ENCODE measurements at regions not wholly inside any gene's neighbourhood (a gene's known extent, or its start where the extent isn't known, plus 50 kb on each side); places are given as distances from the start of the nearest gene placed in this dataset.

GRCh38 chr3:4174791-4175190 is 128.4 kb upstream of the SETMAR start:
- H3K4me3 Mint-ChIP-seq: no peak overlapping the region
- Histone ChIP-seq H3K4me3 (ENCODE audit: control extremely low read depth in 1 of 5, extremely low read depth in 1 of 5, insufficient read depth in 1 of 5, low read depth in 2 of 5, low read length in 4 of 5) (no peak overlapping the region), H3K79me2 (ENCODE audit: control insufficient read depth, insufficient read depth, low read length) (no peaks in the 10 kb centered on the region), H3K4me1 (ENCODE audit: control insufficient read depth in 2 of 2, insufficient read depth in 2 of 2, low read length in 2 of 2) (no peaks in the 10 kb centered on the region), H2AFZ (ENCODE audit: insufficient read depth, low read depth, low read length, poor library complexity, severe bottlenecking) (no peak overlapping the region), H3K27me3 (replicated peaks in 1 of 4; ENCODE audit: control extremely low read depth in 1 of 4, control insufficient read depth in 3 of 4, insufficient read depth in 4 of 4, low read length in 3 of 4) (no peaks in the 10 kb centered on the region), H3K9me3 (ENCODE audit: control extremely low read depth in 1 of 3, control insufficient read depth in 2 of 3, insufficient read depth in 1 of 3, low read length in 2 of 3) (peaks cover 0 to 11% (median 0%) of the 10 kb centered on the region in 3 donors), H3K4me2 (replicated peaks; ENCODE audit: low read depth, low read length, poor library complexity, severe bottlenecking) (no peak overlapping the region), H3K9ac (ENCODE audit: low read length) (no peak overlapping the region), H3K27ac (ENCODE audit: low read length in 2 of 2) (no peak overlapping the region), H3K36me3 (replicated peaks in 1 of 2; ENCODE audit: control extremely low read depth in 1 of 2, control insufficient read depth in 1 of 2, extremely low read depth in 1 of 2, insufficient read depth in 2 of 2, low read length in 1 of 2) (no peaks in the 10 kb centered on the region), H4K20me1 (ENCODE audit: control insufficient read depth, insufficient read depth, low read length, poor library complexity, severe bottlenecking) (no peaks in the 10 kb centered on the region)
- TF ChIP-seq CTCF (IDR thresholded peaks at IDR 0.05) (no peak), EZH2 (IDR thresholded peaks at IDR 0.05; ENCODE audit: borderline replicate concordance, insufficient read depth, low read depth, low read length, poor library complexity, severe bottlenecking) (no peak)
- no peaks in the 10 kb centered on the region for H3K4me1 Mint-ChIP-seq
- POLR2A ChIA-PET: no interaction called here
- H3K9me3 Mint-ChIP-seq (ENCODE audit: insufficient read depth): peaks cover 5% of the 10 kb centered on the region
- intact Hi-C loops (cut with micrococcal nuclease): no loop called here
- H3K27me3 Mint-ChIP-seq: no peaks in the 10 kb centered on the region
- CTCF ChIA-PET: interaction anchor here (0.6 kb wide), 1 partner anchor 97 kb away, joined by 3 read pairs; no protein-coding TSS in a partner anchor
- no peak for ATAC-seq (ENCODE audit: low read depth)
- 95% methylated on average over 6 of the region's 6 CpGs for WGBS (ENCODE audit: insufficient coverage)
- no peak for DNase-seq
- no peak overlapping the region for H3K27ac Mint-ChIP-seq

GRCh38 chr3:4191971-4192370 is 111.2 kb upstream of the SETMAR start:
- Histone ChIP-seq H3K9ac (ENCODE audit: low read length) (no peak overlapping the region), H3K27me3 (replicated peaks in 1 of 4; ENCODE audit: control extremely low read depth in 1 of 4, control insufficient read depth in 3 of 4, insufficient read depth in 4 of 4, low read length in 3 of 4) (no peaks in the 10 kb centered on the region), H2AFZ (ENCODE audit: insufficient read depth, low read depth, low read length, poor library complexity, severe bottlenecking) (no peak overlapping the region), H3K4me2 (replicated peaks; ENCODE audit: low read depth, low read length, poor library complexity, severe bottlenecking) (no peak overlapping the region), H3K4me1 (ENCODE audit: control insufficient read depth in 2 of 2, insufficient read depth in 2 of 2, low read length in 2 of 2) (no peaks in the 10 kb centered on the region), H3K4me3 (ENCODE audit: control extremely low read depth in 1 of 5, extremely low read depth in 1 of 5, insufficient read depth in 1 of 5, low read depth in 2 of 5, low read length in 4 of 5) (no peak overlapping the region), H4K20me1 (ENCODE audit: control insufficient read depth, insufficient read depth, low read length, poor library complexity, severe bottlenecking) (no peaks in the 10 kb centered on the region), H3K27ac (ENCODE audit: low read length in 2 of 2) (no peak overlapping the region), H3K36me3 (replicated peaks in 1 of 2; ENCODE audit: control extremely low read depth in 1 of 2, control insufficient read depth in 1 of 2, extremely low read depth in 1 of 2, insufficient read depth in 2 of 2, low read length in 1 of 2) (no peaks in the 10 kb centered on the region), H3K9me3 (ENCODE audit: control extremely low read depth in 1 of 3, control insufficient read depth in 2 of 3, insufficient read depth in 1 of 3, low read length in 2 of 3) (no peaks in the 10 kb centered on the region), H3K79me2 (ENCODE audit: control insufficient read depth, insufficient read depth, low read length) (no peaks in the 10 kb centered on the region)
- Mint-ChIP-seq H3K27me3 (no peaks in the 10 kb centered on the region), H3K4me1 (no peaks in the 10 kb centered on the region), H3K4me3 (no peak overlapping the region), H3K27ac (no peak overlapping the region), H3K9me3 (ENCODE audit: insufficient read depth) (peaks cover 2% of the 10 kb centered on the region)
- CTCF ChIA-PET: interaction anchor here (1.0 kb wide), 1 partner anchor 50 kb away, joined by 3 read pairs; no protein-coding TSS in a partner anchor
- intact Hi-C loops (cut with micrococcal nuclease): no loop called here
- no peak for TF ChIP-seq CTCF (IDR thresholded peaks at IDR 0.05)
- no peak for TF ChIP-seq EZH2 (IDR thresholded peaks at IDR 0.05; ENCODE audit: borderline replicate concordance, insufficient read depth, low read depth, low read length, poor library complexity, severe bottlenecking)
- DNase-seq (no peak), ATAC-seq (ENCODE audit: low read depth) (no peak)
- POLR2A ChIA-PET: no interaction called here

Measured in B cell (primary cell).